ENCODE measurements at regions not wholly inside any gene's neighbourhood (a gene's known extent, or its start where the extent isn't known, plus 50 kb on each side); places are given as distances from the start of the nearest gene placed in this dataset.

GRCh38 chr3:164465172-164465571, 613.1 kb downstream of the SI start:
- Histone ChIP-seq H3K36me3 (no peaks in the 10 kb centered on the region), H3K27ac (no peak overlapping the region), H3K9me3 (ENCODE audit: low read depth) (no peaks in the 10 kb centered on the region), H3K27me3 (no peaks in the 10 kb centered on the region), H3K4me3 (no peak overlapping the region), H3K4me1 (ENCODE audit: low read depth) (peaks cover 8% of the 10 kb centered on the region)
- no peak for DNase-seq (ENCODE audit: low read depth in 1 of 2, low spot score in 1 of 2)
- TF ChIP-seq CTCF (IDR thresholded peaks at IDR 0.05; ENCODE audit: low read depth, low read length) = no peak

- no peak for DNase-seq (ENCODE audit: low read depth in 1 of 2, low spot score in 1 of 2)
- no peaks in the 10 kb centered on the region for H3K9me3 ChIP-seq (ENCODE audit: low read depth)
- no peak overlapping the region for H3K4me3 ChIP-seq
- H3K36me3 ChIP-seq = no peaks in the 10 kb centered on the region
- H3K27me3 ChIP-seq = no peaks in the 10 kb centered on the region
- H3K27ac ChIP-seq = no peak overlapping the region
- TF ChIP-seq CTCF (IDR thresholded peaks at IDR 0.05; ENCODE audit: low read depth, low read length) = no peak
- H3K4me1 ChIP-seq (ENCODE audit: low read depth) = peaks cover 8% of the 10 kb centered on the region
Measured at GRCh38 chr3:164460851-164461250, 617.4 kb downstream of the SI start.

GRCh38 chr3:164459521-164460151, 618.7 kb downstream of the SI start:
- DNase-seq (ENCODE audit: low read depth in 1 of 2, low spot score in 1 of 2) = no peak
- no peak overlapping the region for H3K27ac ChIP-seq
- peaks cover 8% of the 10 kb centered on the region for H3K4me1 ChIP-seq (ENCODE audit: low read depth)
- H3K27me3 ChIP-seq = no peaks in the 10 kb centered on the region
- TF ChIP-seq CTCF (IDR thresholded peaks at IDR 0.05; ENCODE audit: low read depth, low read length) = no peak
- H3K9me3 ChIP-seq (ENCODE audit: low read depth) = no peaks in the 10 kb centered on the region
- no peaks in the 10 kb centered on the region for H3K36me3 ChIP-seq
- no peak overlapping the region for H3K4me3 ChIP-seq

GRCh38 chr3:164458986-164459385, 619.3 kb downstream of the SI start:
- no peak overlapping the region for H3K27ac ChIP-seq
- no peaks in the 10 kb centered on the region for H3K9me3 ChIP-seq (ENCODE audit: low read depth)
- no peaks in the 10 kb centered on the region for H3K27me3 ChIP-seq
- peak in 1 of 2 donors; percentile 0 for DNase-seq (ENCODE audit: low read depth in 1 of 2, low spot score in 1 of 2)
- H3K4me3 ChIP-seq = no peak overlapping the region
- no peak for TF ChIP-seq CTCF (IDR thresholded peaks at IDR 0.05; ENCODE audit: low read depth, low read length)
- peaks cover 8% of the 10 kb centered on the region for H3K4me1 ChIP-seq (ENCODE audit: low read depth)
- no peaks in the 10 kb centered on the region for H3K36me3 ChIP-seq

GRCh38 chr3:164453714-164454113, 624.6 kb downstream of the SI start:
- no peak for DNase-seq (ENCODE audit: low read depth in 1 of 2, low spot score in 1 of 2)
- no peak overlapping the region for H3K4me3 ChIP-seq
- no peak for TF ChIP-seq CTCF (IDR thresholded peaks at IDR 0.05; ENCODE audit: low read depth, low read length)
- no peaks in the 10 kb centered on the region for H3K4me1 ChIP-seq (ENCODE audit: low read depth)
- no peaks in the 10 kb centered on the region for H3K27me3 ChIP-seq
- no peaks in the 10 kb centered on the region for H3K9me3 ChIP-seq (ENCODE audit: low read depth)
- no peaks in the 10 kb centered on the region for H3K36me3 ChIP-seq
- H3K27ac ChIP-seq = no peak overlapping the region
